ENCODE measurements at regions not wholly inside any gene's neighbourhood (a gene's known extent, or its start where the extent isn't known, plus 50 kb on each side); places are given as distances from the start of the nearest gene placed in this dataset.
A peak's percentile ranks its signal among the peaks of the same experiment; 100 is the strongest.

DNA sequence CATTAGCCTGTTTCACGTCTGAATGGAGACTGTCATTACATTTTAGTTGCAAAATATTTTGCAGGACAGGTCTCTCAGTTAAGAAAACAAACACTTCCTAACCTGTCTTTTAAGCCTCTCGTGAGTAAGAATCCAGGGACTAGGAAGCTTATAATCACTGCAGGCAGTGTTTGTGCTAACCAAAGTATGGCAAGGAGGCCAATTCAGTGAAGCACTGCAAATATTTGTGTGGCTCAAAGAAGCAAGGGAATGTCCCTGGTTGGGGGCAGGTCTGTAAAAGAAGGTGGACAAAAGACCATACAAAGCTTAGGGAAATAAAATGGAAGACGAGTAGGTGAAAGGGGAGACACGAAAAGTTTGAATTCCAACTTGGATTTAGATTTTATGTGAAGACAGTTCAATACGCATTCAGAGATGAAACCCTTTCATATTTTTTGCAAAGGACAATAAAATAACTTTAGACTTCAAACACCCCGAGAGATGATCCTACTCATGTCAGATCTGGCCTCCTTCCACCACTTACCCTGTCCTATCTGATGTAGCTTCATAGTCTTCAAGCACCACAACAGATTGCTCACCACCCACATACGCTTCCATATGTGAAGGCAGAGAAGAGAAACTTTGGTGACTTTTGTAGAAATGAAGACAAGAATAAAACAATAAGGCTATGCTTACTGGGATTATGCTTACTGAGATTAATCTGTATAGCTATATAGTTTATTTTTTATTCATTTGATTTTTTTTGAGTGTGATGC is 240.9 kb downstream of the TUSC7 start:
- no peaks in the 10 kb centered on the region for H4K20me1 ChIP-seq (replicated peaks; ENCODE audit: insufficient read depth)
- no peak overlapping the region for H3K4me3 Mint-ChIP-seq
- no peaks in the 10 kb centered on the region for H3K36me3 Mint-ChIP-seq (ENCODE audit: low read depth)
- peaks cover 2% of the 10 kb centered on the region for H3K27me3 Mint-ChIP-seq (ENCODE audit: insufficient read depth, low read depth, poor library complexity)
- ATAC-seq (no peak), DNase-seq (ENCODE audit: low spot score) (no peak)
- peaks cover 14% of the 10 kb centered on the region; the same call in 2 of the 3 replicates for H3K4me1 Mint-ChIP-seq
- H3K27ac ChIP-seq (ENCODE audit: low read depth), result no peak overlapping the region
- H3K9me2 ChIP-seq (ENCODE audit: insufficient read depth), result no peaks in the 10 kb centered on the region
- H3K27ac Mint-ChIP-seq, result no peak overlapping the region; the same call in 1 of the 2 replicates
- no peak overlapping the region for H3K4me3 ChIP-seq
- H3F3A ChIP-seq (replicated peaks; ENCODE audit: low read depth), result no peaks in the 10 kb centered on the region
- H3K4me1 ChIP-seq (ENCODE audit: insufficient read depth), result no peaks in the 10 kb centered on the region
- H3K9me3 Mint-ChIP-seq, result no peaks in the 10 kb centered on the region
- no peaks in the 10 kb centered on the region for H3K27me3 ChIP-seq (ENCODE audit: insufficient read depth)
- TF ChIP-seq CREB1 (CRISPR knock-in tag; IDR thresholded peaks at IDR 0.05; ENCODE audit: low read depth) (no peak), NANOG (IDR thresholded peaks at IDR 0.05; ENCODE audit: borderline replicate concordance) (no peak), ZNF114 (CRISPR knock-in tag; IDR thresholded peaks at IDR 0.05) (no peak), EZH2phosphoT487 (IDR thresholded peaks at IDR 0.05; ENCODE audit: unreplicated experiment) (no peak), ZNF331 (CRISPR knock-in tag; IDR thresholded peaks at IDR 0.05; ENCODE audit: low read depth) (no peak), POLR2AphosphoS5 (IDR thresholded peaks at IDR 0.05; ENCODE audit: low read depth) (no peak), STAT1 (IDR thresholded peaks at IDR 0.05; ENCODE audit: unreplicated experiment) (no peak), JUNB (IDR thresholded peaks at IDR 0.05; ENCODE audit: unreplicated experiment) (no peak), EZH2 (IDR thresholded peaks at IDR 0.05; ENCODE audit: low read depth, unreplicated experiment) (no peak)
- TF ChIP-seq, protein P1, sequence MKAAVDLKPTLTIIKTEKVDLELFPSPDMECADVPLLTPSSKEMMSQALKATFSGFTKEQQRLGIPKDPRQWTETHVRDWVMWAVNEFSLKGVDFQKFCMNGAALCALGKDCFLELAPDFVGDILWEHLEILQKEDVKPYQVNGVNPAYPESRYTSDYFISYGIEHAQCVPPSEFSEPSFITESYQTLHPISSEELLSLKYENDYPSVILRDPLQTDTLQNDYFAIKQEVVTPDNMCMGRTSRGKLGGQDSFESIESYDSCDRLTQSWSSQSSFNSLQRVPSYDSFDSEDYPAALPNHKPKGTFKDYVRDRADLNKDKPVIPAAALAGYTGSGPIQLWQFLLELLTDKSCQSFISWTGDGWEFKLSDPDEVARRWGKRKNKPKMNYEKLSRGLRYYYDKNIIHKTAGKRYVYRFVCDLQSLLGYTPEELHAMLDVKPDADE (IDR thresholded peaks at IDR 0.05), result no peak
- TF ChIP-seq, protein P2, sequence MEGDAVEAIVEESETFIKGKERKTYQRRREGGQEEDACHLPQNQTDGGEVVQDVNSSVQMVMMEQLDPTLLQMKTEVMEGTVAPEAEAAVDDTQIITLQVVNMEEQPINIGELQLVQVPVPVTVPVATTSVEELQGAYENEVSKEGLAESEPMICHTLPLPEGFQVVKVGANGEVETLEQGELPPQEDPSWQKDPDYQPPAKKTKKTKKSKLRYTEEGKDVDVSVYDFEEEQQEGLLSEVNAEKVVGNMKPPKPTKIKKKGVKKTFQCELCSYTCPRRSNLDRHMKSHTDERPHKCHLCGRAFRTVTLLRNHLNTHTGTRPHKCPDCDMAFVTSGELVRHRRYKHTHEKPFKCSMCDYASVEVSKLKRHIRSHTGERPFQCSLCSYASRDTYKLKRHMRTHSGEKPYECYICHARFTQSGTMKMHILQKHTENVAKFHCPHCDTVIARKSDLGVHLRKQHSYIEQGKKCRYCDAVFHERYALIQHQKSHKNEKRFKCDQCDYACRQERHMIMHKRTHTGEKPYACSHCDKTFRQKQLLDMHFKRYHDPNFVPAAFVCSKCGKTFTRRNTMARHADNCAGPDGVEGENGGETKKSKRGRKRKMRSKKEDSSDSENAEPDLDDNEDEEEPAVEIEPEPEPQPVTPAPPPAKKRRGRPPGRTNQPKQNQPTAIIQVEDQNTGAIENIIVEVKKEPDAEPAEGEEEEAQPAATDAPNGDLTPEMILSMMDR (conservative IDR thresholded peaks at IDR 0.05; ENCODE audit: low read depth in 2 of 2), result no peak
- TF ChIP-seq, protein P3, sequence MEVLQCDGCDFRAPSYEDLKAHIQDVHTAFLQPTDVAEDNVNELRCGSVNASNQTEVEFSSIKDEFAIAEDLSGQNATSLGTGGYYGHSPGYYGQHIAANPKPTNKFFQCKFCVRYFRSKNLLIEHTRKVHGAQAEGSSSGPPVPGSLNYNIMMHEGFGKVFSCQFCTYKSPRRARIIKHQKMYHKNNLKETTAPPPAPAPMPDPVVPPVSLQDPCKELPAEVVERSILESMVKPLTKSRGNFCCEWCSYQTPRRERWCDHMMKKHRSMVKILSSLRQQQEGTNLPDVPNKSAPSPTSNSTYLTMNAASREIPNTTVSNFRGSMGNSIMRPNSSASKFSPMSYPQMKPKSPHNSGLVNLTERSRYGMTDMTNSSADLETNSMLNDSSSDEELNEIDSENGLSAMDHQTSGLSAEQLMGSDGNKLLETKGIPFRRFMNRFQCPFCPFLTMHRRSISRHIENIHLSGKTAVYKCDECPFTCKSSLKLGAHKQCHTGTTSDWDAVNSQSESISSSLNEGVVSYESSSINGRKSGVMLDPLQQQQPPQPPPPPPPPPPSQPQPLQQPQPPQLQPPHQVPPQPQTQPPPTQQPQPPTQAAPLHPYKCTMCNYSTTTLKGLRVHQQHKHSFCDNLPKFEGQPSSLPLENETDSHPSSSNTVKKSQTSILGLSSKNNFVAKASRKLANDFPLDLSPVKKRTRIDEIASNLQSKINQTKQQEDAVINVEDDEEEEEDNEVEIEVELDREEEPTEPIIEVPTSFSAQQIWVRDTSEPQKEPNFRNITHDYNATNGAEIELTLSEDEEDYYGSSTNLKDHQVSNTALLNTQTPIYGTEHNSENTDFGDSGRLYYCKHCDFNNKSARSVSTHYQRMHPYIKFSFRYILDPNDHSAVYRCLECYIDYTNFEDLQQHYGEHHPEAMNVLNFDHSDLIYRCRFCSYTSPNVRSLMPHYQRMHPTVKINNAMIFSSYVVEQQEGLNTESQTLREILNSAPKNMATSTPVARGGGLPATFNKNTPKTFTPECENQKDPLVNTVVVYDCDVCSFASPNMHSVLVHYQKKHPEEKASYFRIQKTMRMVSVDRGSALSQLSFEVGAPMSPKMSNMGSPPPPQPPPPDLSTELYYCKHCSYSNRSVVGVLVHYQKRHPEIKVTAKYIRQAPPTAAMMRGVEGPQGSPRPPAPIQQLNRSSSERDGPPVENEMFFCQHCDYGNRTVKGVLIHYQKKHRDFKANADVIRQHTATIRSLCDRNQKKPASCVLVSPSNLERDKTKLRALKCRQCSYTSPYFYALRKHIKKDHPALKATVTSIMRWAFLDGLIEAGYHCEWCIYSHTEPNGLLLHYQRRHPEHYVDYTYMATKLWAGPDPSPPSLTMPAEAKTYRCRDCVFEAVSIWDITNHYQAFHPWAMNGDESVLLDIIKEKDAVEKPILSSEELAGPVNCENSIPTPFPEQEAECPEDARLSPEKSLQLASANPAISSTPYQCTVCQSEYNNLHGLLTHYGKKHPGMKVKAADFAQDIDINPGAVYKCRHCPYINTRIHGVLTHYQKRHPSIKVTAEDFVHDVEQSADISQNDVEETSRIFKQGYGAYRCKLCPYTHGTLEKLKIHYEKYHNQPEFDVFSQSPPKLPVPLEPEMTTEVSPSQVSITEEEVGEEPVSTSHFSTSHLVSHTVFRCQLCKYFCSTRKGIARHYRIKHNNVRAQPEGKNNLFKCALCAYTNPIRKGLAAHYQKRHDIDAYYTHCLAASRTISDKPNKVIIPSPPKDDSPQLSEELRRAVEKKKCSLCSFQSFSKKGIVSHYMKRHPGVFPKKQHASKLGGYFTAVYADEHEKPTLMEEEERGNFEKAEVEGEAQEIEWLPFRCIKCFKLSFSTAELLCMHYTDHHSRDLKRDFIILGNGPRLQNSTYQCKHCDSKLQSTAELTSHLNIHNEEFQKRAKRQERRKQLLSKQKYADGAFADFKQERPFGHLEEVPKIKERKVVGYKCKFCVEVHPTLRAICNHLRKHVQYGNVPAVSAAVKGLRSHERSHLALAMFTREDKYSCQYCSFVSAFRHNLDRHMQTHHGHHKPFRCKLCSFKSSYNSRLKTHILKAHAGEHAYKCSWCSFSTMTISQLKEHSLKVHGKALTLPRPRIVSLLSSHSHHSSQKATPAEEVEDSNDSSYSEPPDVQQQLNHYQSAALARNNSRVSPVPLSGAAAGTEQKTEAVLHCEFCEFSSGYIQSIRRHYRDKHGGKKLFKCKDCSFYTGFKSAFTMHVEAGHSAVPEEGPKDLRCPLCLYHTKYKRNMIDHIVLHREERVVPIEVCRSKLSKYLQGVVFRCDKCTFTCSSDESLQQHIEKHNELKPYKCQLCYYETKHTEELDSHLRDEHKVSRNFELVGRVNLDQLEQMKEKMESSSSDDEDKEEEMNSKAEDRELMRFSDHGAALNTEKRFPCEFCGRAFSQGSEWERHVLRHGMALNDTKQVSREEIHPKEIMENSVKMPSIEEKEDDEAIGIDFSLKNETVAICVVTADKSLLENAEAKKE (CRISPR knock-in tag; IDR thresholded peaks at IDR 0.05), result no peak
- TF ChIP-seq, protein P4, sequence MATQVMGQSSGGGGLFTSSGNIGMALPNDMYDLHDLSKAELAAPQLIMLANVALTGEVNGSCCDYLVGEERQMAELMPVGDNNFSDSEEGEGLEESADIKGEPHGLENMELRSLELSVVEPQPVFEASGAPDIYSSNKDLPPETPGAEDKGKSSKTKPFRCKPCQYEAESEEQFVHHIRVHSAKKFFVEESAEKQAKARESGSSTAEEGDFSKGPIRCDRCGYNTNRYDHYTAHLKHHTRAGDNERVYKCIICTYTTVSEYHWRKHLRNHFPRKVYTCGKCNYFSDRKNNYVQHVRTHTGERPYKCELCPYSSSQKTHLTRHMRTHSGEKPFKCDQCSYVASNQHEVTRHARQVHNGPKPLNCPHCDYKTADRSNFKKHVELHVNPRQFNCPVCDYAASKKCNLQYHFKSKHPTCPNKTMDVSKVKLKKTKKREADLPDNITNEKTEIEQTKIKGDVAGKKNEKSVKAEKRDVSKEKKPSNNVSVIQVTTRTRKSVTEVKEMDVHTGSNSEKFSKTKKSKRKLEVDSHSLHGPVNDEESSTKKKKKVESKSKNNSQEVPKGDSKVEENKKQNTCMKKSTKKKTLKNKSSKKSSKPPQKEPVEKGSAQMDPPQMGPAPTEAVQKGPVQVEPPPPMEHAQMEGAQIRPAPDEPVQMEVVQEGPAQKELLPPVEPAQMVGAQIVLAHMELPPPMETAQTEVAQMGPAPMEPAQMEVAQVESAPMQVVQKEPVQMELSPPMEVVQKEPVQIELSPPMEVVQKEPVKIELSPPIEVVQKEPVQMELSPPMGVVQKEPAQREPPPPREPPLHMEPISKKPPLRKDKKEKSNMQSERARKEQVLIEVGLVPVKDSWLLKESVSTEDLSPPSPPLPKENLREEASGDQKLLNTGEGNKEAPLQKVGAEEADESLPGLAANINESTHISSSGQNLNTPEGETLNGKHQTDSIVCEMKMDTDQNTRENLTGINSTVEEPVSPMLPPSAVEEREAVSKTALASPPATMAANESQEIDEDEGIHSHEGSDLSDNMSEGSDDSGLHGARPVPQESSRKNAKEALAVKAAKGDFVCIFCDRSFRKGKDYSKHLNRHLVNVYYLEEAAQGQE (IDR thresholded peaks at IDR 0.05; ENCODE audit: unreplicated experiment), result no peak
- H3K4me2 ChIP-seq, result no peak overlapping the region
- no peaks in the 10 kb centered on the region for H3K79me2 ChIP-seq (replicated peaks; ENCODE audit: insufficient read depth)
- peak overlapping the region; percentile 15; the same call in 1 of the 2 replicates for H2AFZ ChIP-seq
- no peaks in the 10 kb centered on the region for H3K36me3 ChIP-seq (ENCODE audit: insufficient read depth)

Data from GM23338 (cell line).